Transverse colon (tissue), 3 donors: ENCODE measurements at regions not wholly inside any gene's neighbourhood (a gene's known extent, or its start where the extent isn't known, plus 50 kb on each side); places are given as distances from the start of the nearest gene placed in this dataset.

Experiments
- CTCF ChIP-seq, 5 experiments: fragments of 200-600 bp in 3 of 5; fragments of 450-650 bp in 2 of 5; sonication (generic) in 3 of 5; IDR thresholded peaks; 1 replicate in 2 of 5; 2 replicates in 3 of 5; pipeline ENCODE4 v1.5.1; 2016 to 2017; ENCODE audit warnings: antibody characterized with exemption in 5 of 5, inconsistent platforms in 3 of 5, mild to moderate bottlenecking in 2 of 5, moderate library complexity in 1 of 5
- EP300 ChIP-seq: sonication (generic); formaldehyde crosslinking; IDR thresholded peaks from one replicate; pipeline ENCODE4 v1.6.1; 2017; ENCODE audit warnings: antibody characterized with exemption, low read depth

- TF ChIP-seq CTCF (IDR thresholded peaks at IDR 0.05) (no peak), EP300 (no peak)
These were observed 94.1 kb upstream of the BMP4 start for GRCh38 chr14:54050759-54051158.
